ENCODE measurements at regions not wholly inside any gene's neighbourhood (a gene's known extent, or its start where the extent isn't known, plus 50 kb on each side); places are given as distances from the start of the nearest gene placed in this dataset.

GRCh38 chrX:139186991-139187390, 343.5 kb upstream of the F9 start:
- Histone ChIP-seq H3K9me3 (ENCODE audit: control insufficient read depth in 2 of 2, low read length in 2 of 2) (no peaks in the 10 kb centered on the region), H3K4me1 (ENCODE audit: control insufficient read depth, insufficient read depth, low read length, poor library complexity, severe bottlenecking) (no peaks in the 10 kb centered on the region), H3K27me3 (ENCODE audit: control insufficient read depth, insufficient read depth, low read length) (no peaks in the 10 kb centered on the region), H3K27ac (ENCODE audit: insufficient read depth, low read length, poor library complexity, severe bottlenecking) (no peak overlapping the region), H3K36me3 (ENCODE audit: control insufficient read depth, insufficient read depth, low read length) (no peaks in the 10 kb centered on the region), H3K4me3 (ENCODE audit: low read depth, low read length) (no peak overlapping the region)
- peaks cover 0 to 1% (median 0%) of the 10 kb centered on the region in 7 donors for H3K9me3 Mint-ChIP-seq
- no peak overlapping the region for H3K4me3 Mint-ChIP-seq
- DNase-seq = no peak
- H3K36me3 Mint-ChIP-seq = no peaks in the 10 kb centered on the region
- no peaks in the 10 kb centered on the region for H3K27me3 Mint-ChIP-seq
- no peak for ATAC-seq (ENCODE audit: low read depth in 2 of 2)
- H3K27ac Mint-ChIP-seq = no peak overlapping the region
- H3K4me1 Mint-ChIP-seq = no peaks in the 10 kb centered on the region

- H3K27ac Mint-ChIP-seq = no peak overlapping the region
- H3K36me3 ChIP-seq (ENCODE audit: control insufficient read depth, insufficient read depth, low read length) = no peaks in the 10 kb centered on the region
- DNase-seq = no peak
- H3K27me3 Mint-ChIP-seq = no peaks in the 10 kb centered on the region
- no peaks in the 10 kb centered on the region for H3K4me1 ChIP-seq (ENCODE audit: control insufficient read depth, insufficient read depth, low read length, poor library complexity, severe bottlenecking)
- no peak overlapping the region for H3K27ac ChIP-seq (ENCODE audit: insufficient read depth, low read length, poor library complexity, severe bottlenecking)
- H3K9me3 ChIP-seq (ENCODE audit: control insufficient read depth in 2 of 2, low read length in 2 of 2) = no peaks in the 10 kb centered on the region
- H3K27me3 ChIP-seq (ENCODE audit: control insufficient read depth, insufficient read depth, low read length) = no peaks in the 10 kb centered on the region
- H3K4me1 Mint-ChIP-seq = no peaks in the 10 kb centered on the region
- no peaks in the 10 kb centered on the region for H3K36me3 Mint-ChIP-seq
- peaks cover 0 to 1% (median 0%) of the 10 kb centered on the region in 7 donors for H3K9me3 Mint-ChIP-seq
- no peak for ATAC-seq (ENCODE audit: low read depth in 2 of 2)
- no peak overlapping the region for H3K4me3 ChIP-seq (ENCODE audit: low read depth, low read length)
- H3K4me3 Mint-ChIP-seq = no peak overlapping the region
These were observed 350.9 kb upstream of the F9 start for GRCh38 chrX:139179592-139179991.

DNA sequence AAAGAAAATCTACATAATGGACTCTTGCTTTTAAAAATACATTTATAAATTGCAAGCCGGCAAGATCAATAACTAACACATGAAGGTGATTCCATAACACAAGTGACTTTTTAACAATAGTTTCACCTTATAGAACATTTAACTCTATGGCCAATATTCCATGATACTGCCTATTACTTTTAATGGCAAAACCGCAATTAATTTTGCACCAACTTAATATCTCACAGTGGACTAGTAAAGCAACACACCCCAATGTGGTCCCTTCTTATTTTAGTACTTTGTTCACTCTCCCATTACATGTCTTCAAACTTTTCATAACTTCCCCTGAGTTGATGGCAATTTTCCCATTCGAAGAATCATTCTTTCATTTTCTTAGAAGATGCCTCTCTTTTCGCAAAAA, 351.6 kb upstream of the F9 start:
- Mint-ChIP-seq H3K27me3 (no peaks in the 10 kb centered on the region), H3K36me3 (no peaks in the 10 kb centered on the region), H3K27ac (no peak overlapping the region), H3K4me1 (no peaks in the 10 kb centered on the region), H3K9me3 (peaks cover 0 to 1% (median 0%) of the 10 kb centered on the region in 7 donors), H3K4me3 (no peak overlapping the region)
- H3K9me3 ChIP-seq (ENCODE audit: control insufficient read depth in 2 of 2, low read length in 2 of 2) = no peaks in the 10 kb centered on the region
- ATAC-seq (ENCODE audit: low read depth in 2 of 2) = no peak
- H3K4me3 ChIP-seq (ENCODE audit: low read depth, low read length) = no peak overlapping the region
- H3K27me3 ChIP-seq (ENCODE audit: control insufficient read depth, insufficient read depth, low read length) = no peaks in the 10 kb centered on the region
- no peak overlapping the region for H3K27ac ChIP-seq (ENCODE audit: insufficient read depth, low read length, poor library complexity, severe bottlenecking)
- DNase-seq = no peak
- H3K4me1 ChIP-seq (ENCODE audit: control insufficient read depth, insufficient read depth, low read length, poor library complexity, severe bottlenecking) = no peaks in the 10 kb centered on the region
- H3K36me3 ChIP-seq (ENCODE audit: control insufficient read depth, insufficient read depth, low read length) = no peaks in the 10 kb centered on the region

DNA sequence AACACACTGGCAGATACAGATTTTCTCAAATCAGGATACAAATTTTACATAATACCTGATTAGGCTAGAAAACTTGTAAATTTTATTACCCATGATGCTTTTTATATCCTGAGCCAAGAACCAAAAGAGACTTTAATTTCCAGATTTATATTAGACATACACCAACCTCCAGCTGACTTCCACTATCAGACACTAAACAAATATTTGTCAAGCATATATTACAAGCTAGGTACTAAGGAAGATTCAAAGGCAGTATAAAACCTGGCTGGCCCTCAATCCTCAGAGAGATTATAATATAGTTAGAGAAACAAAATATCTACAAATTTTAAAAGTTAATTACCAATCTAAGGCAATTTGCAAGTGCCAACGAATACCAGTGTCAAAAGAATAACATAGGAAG, 357.8 kb upstream of the F9 start:
- Mint-ChIP-seq H3K4me3 (no peak overlapping the region), H3K27me3 (no peaks in the 10 kb centered on the region), H3K4me1 (no peaks in the 10 kb centered on the region), H3K36me3 (no peaks in the 10 kb centered on the region), H3K9me3 (peaks cover 0 to 3% (median 0%) of the 10 kb centered on the region in 7 donors), H3K27ac (no peak overlapping the region)
- DNase-seq = no peak
- H3K4me3 ChIP-seq (ENCODE audit: low read depth, low read length) = no peak overlapping the region
- no peaks in the 10 kb centered on the region for H3K36me3 ChIP-seq (ENCODE audit: control insufficient read depth, insufficient read depth, low read length)
- H3K4me1 ChIP-seq (ENCODE audit: control insufficient read depth, insufficient read depth, low read length, poor library complexity, severe bottlenecking) = no peaks in the 10 kb centered on the region
- H3K27ac ChIP-seq (ENCODE audit: insufficient read depth, low read length, poor library complexity, severe bottlenecking) = no peak overlapping the region
- ATAC-seq (ENCODE audit: low read depth in 2 of 2) = no peak
- no peaks in the 10 kb centered on the region for H3K27me3 ChIP-seq (ENCODE audit: control insufficient read depth, insufficient read depth, low read length)
- H3K9me3 ChIP-seq (ENCODE audit: control insufficient read depth in 2 of 2, low read length in 2 of 2) = no peaks in the 10 kb centered on the region

DNA sequence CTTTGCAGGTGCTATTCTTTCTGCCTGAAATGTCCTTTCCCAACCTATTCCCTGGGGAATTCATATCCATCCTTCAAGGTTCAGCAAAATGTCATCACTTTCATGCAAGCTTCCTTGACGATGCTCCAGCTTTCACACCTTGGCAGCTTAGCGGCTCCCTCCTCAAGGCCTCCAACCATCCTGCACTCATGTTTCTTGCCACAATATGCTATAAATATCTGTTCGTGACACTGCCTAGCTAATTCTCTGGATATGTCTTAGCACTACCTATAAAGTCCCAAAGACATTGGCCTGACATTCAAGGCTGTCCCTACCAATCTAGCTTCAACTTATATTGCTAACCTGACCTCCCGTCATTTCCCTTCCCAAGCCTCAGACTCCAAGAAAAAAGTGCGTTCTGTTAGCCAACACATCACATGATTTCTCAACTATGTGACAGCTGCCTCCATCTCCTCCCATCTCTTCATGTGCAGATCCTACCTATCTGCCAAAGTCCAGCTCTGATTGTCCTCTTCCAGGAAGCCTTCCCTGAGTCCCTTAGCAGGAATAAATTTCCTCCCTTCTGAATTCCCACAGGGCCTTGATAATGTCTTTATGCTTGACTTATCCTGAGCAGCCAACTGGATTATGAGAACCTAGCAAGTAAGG, 359.9 kb upstream of the F9 start:
- Mint-ChIP-seq H3K36me3 (no peaks in the 10 kb centered on the region), H3K27ac (no peak overlapping the region), H3K27me3 (no peaks in the 10 kb centered on the region), H3K4me1 (no peaks in the 10 kb centered on the region), H3K9me3 (peaks cover 0 to 2% (median 0%) of the 10 kb centered on the region in 7 donors), H3K4me3 (no peak overlapping the region)
- Histone ChIP-seq H3K4me1 (ENCODE audit: control insufficient read depth, insufficient read depth, low read length, poor library complexity, severe bottlenecking) (no peaks in the 10 kb centered on the region), H3K9me3 (ENCODE audit: control insufficient read depth in 2 of 2, low read length in 2 of 2) (no peaks in the 10 kb centered on the region), H3K27ac (ENCODE audit: insufficient read depth, low read length, poor library complexity, severe bottlenecking) (no peak overlapping the region), H3K36me3 (ENCODE audit: control insufficient read depth, insufficient read depth, low read length) (no peaks in the 10 kb centered on the region), H3K4me3 (ENCODE audit: low read depth, low read length) (no peak overlapping the region), H3K27me3 (ENCODE audit: control insufficient read depth, insufficient read depth, low read length) (no peaks in the 10 kb centered on the region)
- no peak for ATAC-seq (ENCODE audit: low read depth in 2 of 2)
- no peak for DNase-seq

DNA sequence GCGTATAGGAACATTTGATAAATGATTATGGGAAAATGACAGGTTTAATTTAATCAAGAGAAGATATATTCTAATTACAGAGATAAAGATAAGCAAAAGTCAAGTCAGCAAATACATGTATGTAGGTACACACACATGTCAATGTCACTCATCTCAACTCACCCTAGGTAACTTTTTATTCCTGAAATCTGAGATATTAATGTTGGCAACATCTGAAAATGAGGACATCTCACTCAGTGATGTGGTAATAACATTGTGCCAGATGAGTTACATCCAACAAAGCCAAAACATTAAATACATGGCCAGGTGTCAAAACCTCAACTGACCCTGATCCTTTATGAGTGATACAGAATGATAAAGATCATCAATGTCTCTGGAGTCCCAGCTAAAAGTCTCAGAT, 363.3 kb upstream of the F9 start:
- H3K4me1 Mint-ChIP-seq = no peaks in the 10 kb centered on the region
- H3K36me3 Mint-ChIP-seq = no peaks in the 10 kb centered on the region
- no peak overlapping the region for H3K27ac Mint-ChIP-seq
- H3K4me3 Mint-ChIP-seq = no peak overlapping the region
- H3K4me3 ChIP-seq (ENCODE audit: low read depth, low read length) = no peak overlapping the region
- DNase-seq (no peak), ATAC-seq (ENCODE audit: low read depth in 2 of 2) (no peak)
- H3K27me3 Mint-ChIP-seq = no peaks in the 10 kb centered on the region
- H3K9me3 Mint-ChIP-seq = no peaks in the 10 kb centered on the region
- H3K27ac ChIP-seq (ENCODE audit: insufficient read depth, low read length, poor library complexity, severe bottlenecking) = no peak overlapping the region
- no peaks in the 10 kb centered on the region for H3K36me3 ChIP-seq (ENCODE audit: control insufficient read depth, insufficient read depth, low read length)
- no peaks in the 10 kb centered on the region for H3K9me3 ChIP-seq (ENCODE audit: control insufficient read depth in 2 of 2, low read length in 2 of 2)
- no peaks in the 10 kb centered on the region for H3K4me1 ChIP-seq (ENCODE audit: control insufficient read depth, insufficient read depth, low read length, poor library complexity, severe bottlenecking)
- H3K27me3 ChIP-seq (ENCODE audit: control insufficient read depth, insufficient read depth, low read length) = no peaks in the 10 kb centered on the region

DNA sequence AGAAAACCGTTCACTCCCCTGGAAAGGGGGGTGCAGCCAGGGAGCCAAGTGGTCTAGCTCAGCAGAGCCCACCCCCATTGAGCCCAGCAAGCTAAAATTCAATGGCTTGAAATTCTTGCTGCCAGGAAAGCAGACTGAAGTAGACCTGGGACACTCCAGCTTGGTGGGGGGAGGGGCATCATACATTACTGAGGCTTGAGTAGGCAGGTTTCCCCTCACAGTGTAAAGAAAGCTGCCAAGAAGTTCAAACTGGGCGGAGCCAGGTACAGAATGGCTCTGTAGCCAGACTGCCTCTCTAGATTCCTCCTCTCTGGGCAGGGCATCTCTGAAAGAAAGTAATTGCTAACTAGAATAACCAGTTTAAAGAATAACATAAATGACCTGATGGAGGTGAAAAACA, 372.3 kb upstream of the F9 start:
- H3K27me3 ChIP-seq (ENCODE audit: control insufficient read depth, insufficient read depth, low read length) = no peaks in the 10 kb centered on the region
- no peak overlapping the region for H3K4me3 Mint-ChIP-seq
- DNase-seq = no peak
- H3K36me3 ChIP-seq (ENCODE audit: control insufficient read depth, insufficient read depth, low read length) = no peaks in the 10 kb centered on the region
- no peak overlapping the region for H3K4me3 ChIP-seq (ENCODE audit: low read depth, low read length)
- H3K4me1 Mint-ChIP-seq = no peaks in the 10 kb centered on the region
- H3K9me3 Mint-ChIP-seq = peaks cover 0 to 11% (median 0%) of the 10 kb centered on the region in 7 donors
- H3K27ac ChIP-seq (ENCODE audit: insufficient read depth, low read length, poor library complexity, severe bottlenecking) = no peak overlapping the region
- H3K27me3 Mint-ChIP-seq = no peaks in the 10 kb centered on the region
- no peaks in the 10 kb centered on the region for H3K36me3 Mint-ChIP-seq
- ATAC-seq (ENCODE audit: low read depth in 2 of 2) = no peak
- H3K4me1 ChIP-seq (ENCODE audit: control insufficient read depth, insufficient read depth, low read length, poor library complexity, severe bottlenecking) = no peaks in the 10 kb centered on the region
- no peaks in the 10 kb centered on the region for H3K9me3 ChIP-seq (ENCODE audit: control insufficient read depth in 2 of 2, low read length in 2 of 2)
- H3K27ac Mint-ChIP-seq = no peak overlapping the region

DNA sequence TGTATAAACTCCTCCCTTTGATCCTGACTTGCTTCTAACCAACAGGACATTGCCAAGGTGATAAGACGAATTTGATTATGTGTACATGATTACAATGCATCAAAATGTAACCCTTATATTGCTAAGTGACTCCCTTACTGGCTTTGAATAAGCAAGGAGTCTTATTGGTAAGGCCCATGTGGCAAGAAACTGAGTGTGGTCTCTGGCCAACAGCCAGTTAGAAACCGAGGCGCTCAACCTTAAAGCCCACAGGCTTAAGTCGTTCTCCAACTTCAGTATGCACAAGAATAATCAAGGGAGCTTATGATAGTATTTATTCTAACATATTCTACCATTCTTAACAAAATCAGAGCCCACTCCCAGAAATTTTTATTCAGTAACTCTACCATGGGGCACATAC, 374.2 kb upstream of the F9 start:
- Histone ChIP-seq H3K4me1 (ENCODE audit: control insufficient read depth, insufficient read depth, low read length, poor library complexity, severe bottlenecking) (no peaks in the 10 kb centered on the region), H3K9me3 (ENCODE audit: control insufficient read depth in 2 of 2, low read length in 2 of 2) (no peaks in the 10 kb centered on the region), H3K27me3 (ENCODE audit: control insufficient read depth, insufficient read depth, low read length) (no peaks in the 10 kb centered on the region), H3K4me3 (ENCODE audit: low read depth, low read length) (no peak overlapping the region), H3K36me3 (ENCODE audit: control insufficient read depth, insufficient read depth, low read length) (no peaks in the 10 kb centered on the region), H3K27ac (ENCODE audit: insufficient read depth, low read length, poor library complexity, severe bottlenecking) (no peak overlapping the region)
- Mint-ChIP-seq H3K4me3 (peak overlapping the region in 1 of 4 donors; percentile 10), H3K9me3 (peaks cover 0 to 12% (median 0%) of the 10 kb centered on the region in 7 donors), H3K4me1 (no peaks in the 10 kb centered on the region), H3K27ac (no peak overlapping the region), H3K36me3 (no peaks in the 10 kb centered on the region), H3K27me3 (no peaks in the 10 kb centered on the region)
- no peak for ATAC-seq (ENCODE audit: low read depth in 2 of 2)
- no peak for DNase-seq

Data from CD4-positive, CD25-positive, alpha-beta regulatory T cell (primary cell).